ENCODE measurements at regions not wholly inside any gene's neighbourhood (a gene's known extent, or its start where the extent isn't known, plus 50 kb on each side); places are given as distances from the start of the nearest gene placed in this dataset.

DNA sequence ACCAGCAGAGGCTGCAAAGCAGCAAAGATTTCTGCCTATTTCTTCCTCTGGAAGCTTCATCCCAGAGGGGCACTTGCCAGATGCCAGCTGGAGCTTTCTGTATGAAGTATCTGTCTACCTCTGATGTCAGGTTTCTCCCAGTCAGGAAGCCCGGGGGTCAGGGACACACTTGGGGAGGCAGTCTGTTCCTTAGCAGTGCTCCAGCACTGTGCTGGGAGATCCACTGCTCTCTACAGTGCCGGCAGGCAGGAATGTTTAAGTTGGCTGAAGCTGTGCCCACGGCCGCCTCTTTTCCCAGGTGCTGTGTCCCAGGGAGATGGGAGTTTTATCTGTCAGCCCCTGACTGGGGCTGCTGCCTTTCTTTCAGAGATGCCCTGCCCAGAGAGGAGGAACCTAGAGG is 631.1 kb upstream of the HTR1E start:
- TF ChIP-seq, protein P1, sequence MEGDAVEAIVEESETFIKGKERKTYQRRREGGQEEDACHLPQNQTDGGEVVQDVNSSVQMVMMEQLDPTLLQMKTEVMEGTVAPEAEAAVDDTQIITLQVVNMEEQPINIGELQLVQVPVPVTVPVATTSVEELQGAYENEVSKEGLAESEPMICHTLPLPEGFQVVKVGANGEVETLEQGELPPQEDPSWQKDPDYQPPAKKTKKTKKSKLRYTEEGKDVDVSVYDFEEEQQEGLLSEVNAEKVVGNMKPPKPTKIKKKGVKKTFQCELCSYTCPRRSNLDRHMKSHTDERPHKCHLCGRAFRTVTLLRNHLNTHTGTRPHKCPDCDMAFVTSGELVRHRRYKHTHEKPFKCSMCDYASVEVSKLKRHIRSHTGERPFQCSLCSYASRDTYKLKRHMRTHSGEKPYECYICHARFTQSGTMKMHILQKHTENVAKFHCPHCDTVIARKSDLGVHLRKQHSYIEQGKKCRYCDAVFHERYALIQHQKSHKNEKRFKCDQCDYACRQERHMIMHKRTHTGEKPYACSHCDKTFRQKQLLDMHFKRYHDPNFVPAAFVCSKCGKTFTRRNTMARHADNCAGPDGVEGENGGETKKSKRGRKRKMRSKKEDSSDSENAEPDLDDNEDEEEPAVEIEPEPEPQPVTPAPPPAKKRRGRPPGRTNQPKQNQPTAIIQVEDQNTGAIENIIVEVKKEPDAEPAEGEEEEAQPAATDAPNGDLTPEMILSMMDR (IDR thresholded peaks at IDR 0.05), result no peak
- no peak for TF ChIP-seq POLR2A (IDR thresholded peaks at IDR 0.05)
